Duodenal mucosa (tissue), 2 donors: ENCODE measurements at regions not wholly inside any gene's neighbourhood (a gene's known extent, or its start where the extent isn't known, plus 50 kb on each side); places are given as distances from the start of the nearest gene placed in this dataset.

Experiments used
- H3K27ac ChIP-seq: one replicate; pipeline ENCODE4 v1.7.0; 2013; ENCODE audit warnings: low read depth, low read length
- H3K27me3 ChIP-seq, 2 donors: one replicate each; pipeline ENCODE4 v1.7.0; 2013; ENCODE audit warnings: low read length in 2 of 2, control low read depth in 1 of 2; ENCODE audit not compliant: insufficient read depth in 2 of 2, control insufficient read depth in 1 of 2
- H3K36me3 ChIP-seq, 2 donors: one replicate each; pipeline ENCODE4 v1.7.0; 2013; ENCODE audit warnings: low read length in 2 of 2, control low read depth in 1 of 2; ENCODE audit not compliant: insufficient read depth in 2 of 2, control insufficient read depth in 1 of 2
- H3K4me1 ChIP-seq, 2 donors: one replicate each; pipeline ENCODE4 v1.7.0; 2013; ENCODE audit warnings: low read length in 2 of 2, control low read depth in 1 of 2; ENCODE audit not compliant: insufficient read depth in 2 of 2, control insufficient read depth in 1 of 2
- H3K4me3 ChIP-seq, 2 donors: one replicate each; pipeline ENCODE4 v1.7.0; 2013; ENCODE audit warnings: low read length in 2 of 2, low read depth in 1 of 2
- H3K9ac ChIP-seq, 2 donors: one replicate each; pipeline ENCODE4 v1.7.0; 2013; ENCODE audit warnings: low read length in 2 of 2, low read depth in 1 of 2
- H3K9me3 ChIP-seq, 2 donors: one replicate each; pipeline ENCODE4 v1.7.0; 2013; ENCODE audit warnings: low read length in 2 of 2, control low read depth in 1 of 2; ENCODE audit not compliant: control insufficient read depth in 1 of 2

- no peak overlapping the region for H3K9ac ChIP-seq
- H3K4me1 ChIP-seq = peaks cover 3 to 9% of the 10 kb centered on the region in 2 donors
- no peak overlapping the region for H3K4me3 ChIP-seq
- no peak overlapping the region for H3K27ac ChIP-seq
- H3K9me3 ChIP-seq = no peaks in the 10 kb centered on the region
- H3K36me3 ChIP-seq = no peaks in the 10 kb centered on the region
- no peaks in the 10 kb centered on the region for H3K27me3 ChIP-seq
Observed at GRCh38 chr6:113669606-113670005, 187.5 kb upstream of the MARCKS start.

- Histone ChIP-seq H3K27ac (no peak overlapping the region), H3K4me3 (no peak overlapping the region), H3K36me3 (no peaks in the 10 kb centered on the region), H3K4me1 (peaks cover 3 to 9% of the 10 kb centered on the region in 2 donors), H3K27me3 (no peaks in the 10 kb centered on the region), H3K9ac (no peak overlapping the region), H3K9me3 (no peaks in the 10 kb centered on the region)
Observed at GRCh38 chr6:113671421-113671820, 185.7 kb upstream of the MARCKS start.

DNA sequence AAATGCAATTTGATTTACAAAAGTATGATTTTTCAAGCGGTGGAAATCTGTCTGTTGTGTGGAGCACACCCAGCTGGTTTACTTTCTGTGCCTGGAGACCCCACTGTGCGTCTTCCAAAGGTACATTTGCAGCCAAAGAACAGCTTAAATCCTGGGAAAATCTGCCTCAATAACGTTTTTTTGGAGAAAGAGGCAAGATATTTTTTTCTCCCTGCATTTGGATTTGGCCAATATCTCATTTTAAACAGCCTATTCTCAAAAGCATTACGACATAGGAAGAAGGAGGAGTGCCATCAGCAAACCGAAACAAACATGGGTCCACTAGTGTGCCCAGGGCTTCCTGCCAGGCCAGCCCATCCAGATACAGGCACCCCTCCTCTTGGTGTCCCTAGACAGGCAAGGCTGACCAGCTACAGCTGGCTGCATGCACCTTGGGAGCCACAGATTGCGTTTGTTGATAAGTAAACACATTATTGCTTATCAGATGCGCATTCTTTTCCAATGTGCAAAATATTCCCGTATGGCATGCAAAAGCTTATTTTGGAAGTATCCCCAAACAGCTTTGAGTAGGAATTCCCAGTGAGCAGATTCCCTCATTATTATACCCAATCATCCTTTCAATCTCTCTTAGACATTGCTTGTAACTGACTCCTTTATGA is 184.5 kb upstream of the MARCKS start:
- no peak overlapping the region for H3K27ac ChIP-seq
- H3K4me3 ChIP-seq = no peak overlapping the region
- H3K27me3 ChIP-seq = no peaks in the 10 kb centered on the region
- peaks cover 3 to 9% of the 10 kb centered on the region in 2 donors for H3K4me1 ChIP-seq
- H3K9me3 ChIP-seq = no peaks in the 10 kb centered on the region
- H3K36me3 ChIP-seq = no peaks in the 10 kb centered on the region
- no peak overlapping the region for H3K9ac ChIP-seq

- H3K27me3 ChIP-seq = no peaks in the 10 kb centered on the region
- no peak overlapping the region for H3K27ac ChIP-seq
- no peaks in the 10 kb centered on the region for H3K9me3 ChIP-seq
- H3K4me1 ChIP-seq = peaks cover 5 to 9% of the 10 kb centered on the region in 2 donors
- H3K9ac ChIP-seq = no peak overlapping the region
- H3K4me3 ChIP-seq = no peak overlapping the region
- no peaks in the 10 kb centered on the region for H3K36me3 ChIP-seq
Observed at GRCh38 chr6:113674075-113674474, 183.1 kb upstream of the MARCKS start.

DNA sequence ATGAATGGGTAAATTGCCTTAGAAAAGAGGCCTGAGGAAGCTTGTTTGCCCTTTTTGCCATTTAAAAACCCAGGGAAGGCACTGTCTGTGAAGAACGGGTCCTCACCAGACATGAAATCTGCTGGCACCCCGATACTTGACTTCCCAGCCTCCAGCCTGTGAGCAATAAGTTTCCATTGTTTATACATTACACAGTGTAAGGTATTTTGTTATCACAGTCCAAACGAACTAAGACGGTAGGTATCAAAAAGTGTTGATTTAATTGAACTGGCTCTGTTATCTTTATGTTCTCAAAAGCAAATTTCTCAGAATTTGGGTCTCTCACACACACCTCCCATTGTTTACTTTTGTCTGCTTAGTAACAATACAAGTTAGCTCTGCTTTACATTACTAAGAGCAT is 181.1 kb upstream of the MARCKS start:
- H3K9ac ChIP-seq = no peak overlapping the region
- no peaks in the 10 kb centered on the region for H3K9me3 ChIP-seq
- H3K27ac ChIP-seq = no peak overlapping the region
- no peaks in the 10 kb centered on the region for H3K36me3 ChIP-seq
- peaks cover 9% of the 10 kb centered on the region in 2 donors for H3K4me1 ChIP-seq
- H3K4me3 ChIP-seq = no peak overlapping the region
- H3K27me3 ChIP-seq = no peaks in the 10 kb centered on the region

- Histone ChIP-seq H3K27ac (no peak overlapping the region), H3K9me3 (no peaks in the 10 kb centered on the region), H3K36me3 (no peaks in the 10 kb centered on the region), H3K9ac (no peak overlapping the region), H3K4me1 (peaks cover 9% of the 10 kb centered on the region in 2 donors), H3K27me3 (no peaks in the 10 kb centered on the region), H3K4me3 (no peak overlapping the region)
Observed at GRCh38 chr6:113676968-113677367, 180.2 kb upstream of the MARCKS start.

DNA sequence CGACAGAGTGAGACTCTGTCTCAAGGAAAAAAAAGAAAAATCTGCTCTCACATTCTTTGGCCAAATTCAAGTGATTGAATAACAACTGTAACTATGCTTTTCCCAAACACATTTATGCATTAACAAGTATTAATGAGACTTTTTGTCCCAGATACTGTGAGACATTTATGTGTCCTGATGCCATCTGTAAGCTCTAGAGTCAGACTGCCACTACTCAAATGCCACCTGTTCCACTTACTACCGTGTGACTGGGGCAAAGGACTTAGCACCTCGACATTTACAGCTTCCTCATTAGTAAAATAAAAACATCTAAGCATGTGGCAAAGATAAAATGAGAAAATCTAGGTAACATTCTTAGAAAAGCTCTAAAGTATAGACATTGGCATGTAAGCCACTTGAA is 178.1 kb upstream of the MARCKS start:
- no peak overlapping the region for H3K27ac ChIP-seq
- no peaks in the 10 kb centered on the region for H3K36me3 ChIP-seq
- no peaks in the 10 kb centered on the region for H3K9me3 ChIP-seq
- H3K9ac ChIP-seq = no peak overlapping the region
- H3K4me3 ChIP-seq = no peak overlapping the region
- H3K27me3 ChIP-seq = no peaks in the 10 kb centered on the region
- H3K4me1 ChIP-seq = peaks cover 3 to 9% of the 10 kb centered on the region in 2 donors

DNA sequence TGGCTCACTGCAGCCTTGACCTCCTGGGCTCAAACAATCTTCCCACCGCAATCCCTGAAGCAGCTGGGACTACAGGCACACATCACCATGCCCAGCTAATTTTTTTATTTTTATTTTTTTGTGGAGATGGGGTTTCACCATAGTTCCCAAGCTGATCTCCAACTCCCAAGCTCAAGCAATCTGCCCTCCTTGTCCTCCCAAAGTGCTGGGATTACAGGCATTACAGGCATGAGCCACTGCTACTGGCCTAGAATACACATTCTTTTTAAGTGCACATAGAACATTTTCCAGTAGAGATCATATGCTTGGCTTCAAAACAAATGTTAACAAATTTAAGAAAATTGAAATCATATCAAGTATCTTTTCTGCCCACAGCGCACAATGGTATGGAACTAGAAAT is 176.8 kb upstream of the MARCKS start:
- H3K4me3 ChIP-seq = no peak overlapping the region

GRCh38 chr6:113683968-113684367 is 173.2 kb upstream of the MARCKS start:
- Histone ChIP-seq H3K4me1 (peaks cover 0 to 5% of the 10 kb centered on the region in 2 donors), H3K4me3 (no peak overlapping the region), H3K36me3 (no peaks in the 10 kb centered on the region), H3K27ac (no peak overlapping the region), H3K27me3 (no peaks in the 10 kb centered on the region), H3K9ac (no peak overlapping the region), H3K9me3 (no peaks in the 10 kb centered on the region)

More for the DNA sequence above, 176.8 kb upstream of the MARCKS start:
- no peaks in the 10 kb centered on the region for H3K9me3 ChIP-seq
- H3K9ac ChIP-seq = no peak overlapping the region
- H3K36me3 ChIP-seq = no peaks in the 10 kb centered on the region
- H3K27ac ChIP-seq = no peak overlapping the region
- peaks cover 0 to 6% of the 10 kb centered on the region in 2 donors for H3K4me1 ChIP-seq
- H3K27me3 ChIP-seq = no peaks in the 10 kb centered on the region

DNA sequence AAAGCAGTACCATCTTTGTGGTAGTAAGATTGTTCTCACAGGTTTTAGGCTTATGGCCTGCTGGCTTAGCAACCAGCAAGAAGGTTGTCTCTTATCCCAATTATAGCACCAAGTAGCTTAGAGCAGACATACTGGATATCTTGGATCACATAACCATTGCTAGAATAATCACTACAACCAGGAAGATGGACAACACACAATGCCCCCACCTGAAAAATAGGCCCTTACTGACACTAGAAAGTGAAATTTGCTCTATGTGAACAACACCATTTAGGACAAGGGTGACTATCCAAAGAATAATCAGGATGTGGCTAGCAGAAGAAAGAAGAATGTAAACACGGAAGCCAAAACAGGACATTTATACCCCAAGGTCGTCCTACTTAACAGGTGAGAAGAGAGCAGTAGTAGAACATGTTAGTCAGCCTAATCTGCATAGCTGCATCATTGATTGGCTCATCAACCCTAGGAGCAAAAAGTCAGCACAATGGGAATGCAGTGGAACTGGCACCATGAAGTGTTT is 172.7 kb upstream of the MARCKS start:
- no peaks in the 10 kb centered on the region for H3K9me3 ChIP-seq
- no peak overlapping the region for H3K4me3 ChIP-seq
- H3K27ac ChIP-seq = no peak overlapping the region
- H3K27me3 ChIP-seq = no peaks in the 10 kb centered on the region
- peaks cover 0 to under 1% of the 10 kb centered on the region in 2 donors for H3K4me1 ChIP-seq
- no peak overlapping the region for H3K9ac ChIP-seq
- no peaks in the 10 kb centered on the region for H3K36me3 ChIP-seq
